Tibial nerve (tissue), 3 donors: ENCODE measurements at regions not wholly inside any gene's neighbourhood (a gene's known extent, or its start where the extent isn't known, plus 50 kb on each side); places are given as distances from the start of the nearest gene placed in this dataset.

Experiments
- POLR2A ChIP-seq, 2 donors: fragments of 450-650 bp; IDR thresholded peaks; one replicate each; pipeline ENCODE4 v1.6.1; 2017; ENCODE audit warnings: antibody characterized with exemption in 2 of 2, mild to moderate bottlenecking in 2 of 2, moderate library complexity in 2 of 2
- TF ChIP-seq, protein P1 (sequence below), 5 experiments: fragments of 200-600 bp in 3 of 5; fragments of 450-650 bp in 2 of 5; sonication (generic) in 3 of 5; IDR thresholded peaks; one replicate each; pipeline ENCODE4 v1.5.1; 2016 to 2019; ENCODE audit warnings: antibody characterized with exemption in 5 of 5, mild to moderate bottlenecking in 3 of 5, moderate library complexity in 2 of 5

- TF ChIP-seq, protein P1, sequence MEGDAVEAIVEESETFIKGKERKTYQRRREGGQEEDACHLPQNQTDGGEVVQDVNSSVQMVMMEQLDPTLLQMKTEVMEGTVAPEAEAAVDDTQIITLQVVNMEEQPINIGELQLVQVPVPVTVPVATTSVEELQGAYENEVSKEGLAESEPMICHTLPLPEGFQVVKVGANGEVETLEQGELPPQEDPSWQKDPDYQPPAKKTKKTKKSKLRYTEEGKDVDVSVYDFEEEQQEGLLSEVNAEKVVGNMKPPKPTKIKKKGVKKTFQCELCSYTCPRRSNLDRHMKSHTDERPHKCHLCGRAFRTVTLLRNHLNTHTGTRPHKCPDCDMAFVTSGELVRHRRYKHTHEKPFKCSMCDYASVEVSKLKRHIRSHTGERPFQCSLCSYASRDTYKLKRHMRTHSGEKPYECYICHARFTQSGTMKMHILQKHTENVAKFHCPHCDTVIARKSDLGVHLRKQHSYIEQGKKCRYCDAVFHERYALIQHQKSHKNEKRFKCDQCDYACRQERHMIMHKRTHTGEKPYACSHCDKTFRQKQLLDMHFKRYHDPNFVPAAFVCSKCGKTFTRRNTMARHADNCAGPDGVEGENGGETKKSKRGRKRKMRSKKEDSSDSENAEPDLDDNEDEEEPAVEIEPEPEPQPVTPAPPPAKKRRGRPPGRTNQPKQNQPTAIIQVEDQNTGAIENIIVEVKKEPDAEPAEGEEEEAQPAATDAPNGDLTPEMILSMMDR (IDR thresholded peaks at IDR 0.05), result no peak
- TF ChIP-seq POLR2A (IDR thresholded peaks at IDR 0.05), result no peak
These were observed 330.2 kb upstream of the NOVA1 start for GRCh38 chr14:26928019-26928418.
